Liver (tissue), 3 donors: ENCODE measurements at regions not wholly inside any gene's neighbourhood (a gene's known extent, or its start where the extent isn't known, plus 50 kb on each side); places are given as distances from the start of the nearest gene placed in this dataset.

ENCODE experiments used
- EGR1 ChIP-seq, 2 donors: IDR thresholded peaks; 2 replicates each; pipeline ENCODE4 v1.6.1; 2016 to 2018; ENCODE audit warnings: antibody characterized with exemption in 2 of 2, low read depth in 2 of 2
- RAD21 ChIP-seq, 2 donors: IDR thresholded peaks; 2 replicates each; pipeline ENCODE4 v1.6.1; 2016; ENCODE audit warnings: antibody characterized with exemption in 2 of 2, mild to moderate bottlenecking in 2 of 2
- RXRA ChIP-seq, 2 donors: IDR thresholded peaks; 2 replicates each; pipeline ENCODE4 v1.6.1; 2017 to 2018; ENCODE audit warnings: antibody characterized with exemption in 2 of 2, mild to moderate bottlenecking in 1 of 2
- TAF1 ChIP-seq: conservative IDR thresholded peaks from 2 replicates; pipeline ENCODE4 v1.6.1; 2016; ENCODE audit warnings: antibody characterized with exemption, mild to moderate bottlenecking
- TF ChIP-seq, protein P1 (sequence below): fragments of 150-350 bp; IDR thresholded peaks from 2 replicates; pipeline ENCODE4 v1.5.1; 2017; ENCODE audit warnings: improper control_type of control experiment, low read depth, low read length; ENCODE audit not compliant: missing input control
- donor health status: healthy.
- donor health status: healthy.

DNA sequence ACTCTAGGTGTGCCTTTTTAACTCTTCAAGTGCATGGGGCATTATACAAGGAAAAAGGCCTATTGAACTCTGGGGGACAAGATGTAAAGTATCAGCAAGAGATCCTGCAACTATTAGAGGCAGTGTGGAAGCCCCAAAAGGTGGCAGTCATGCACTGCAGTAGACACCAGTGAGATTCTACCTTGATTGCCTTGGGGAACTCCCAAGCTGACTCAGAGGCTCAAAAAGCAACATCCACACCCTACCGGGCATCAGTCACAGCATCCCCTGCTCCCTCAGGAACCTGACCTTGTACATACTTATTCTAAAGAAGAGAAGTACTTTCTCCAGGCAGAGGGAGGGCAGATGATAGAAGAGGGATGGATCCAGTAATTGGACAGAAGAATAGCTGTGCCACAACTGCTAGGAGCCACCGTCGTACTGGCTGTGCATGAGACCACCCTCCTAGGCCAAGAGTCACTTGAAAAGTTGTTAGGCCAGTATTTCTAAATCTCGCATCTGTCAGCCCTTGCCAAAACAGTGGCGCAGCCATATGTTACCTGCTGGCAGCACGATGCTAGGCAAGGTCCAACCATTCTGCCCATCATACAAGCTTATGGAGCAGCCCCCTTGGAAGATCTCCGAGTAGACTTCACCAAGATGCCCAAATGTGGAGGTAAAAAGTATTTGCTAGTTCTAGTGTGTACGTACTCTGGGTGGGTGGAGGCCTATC lies 523.1 kb upstream of the FRG2C start:
- TF ChIP-seq EGR1 (IDR thresholded peaks at IDR 0.05; ENCODE audit: low read depth in 2 of 2) (no peak), TAF1 (no peak), RXRA (IDR thresholded peaks at IDR 0.05) (no peak), RAD21 (IDR thresholded peaks at IDR 0.05) (no peak)
- TF ChIP-seq, protein P1, sequence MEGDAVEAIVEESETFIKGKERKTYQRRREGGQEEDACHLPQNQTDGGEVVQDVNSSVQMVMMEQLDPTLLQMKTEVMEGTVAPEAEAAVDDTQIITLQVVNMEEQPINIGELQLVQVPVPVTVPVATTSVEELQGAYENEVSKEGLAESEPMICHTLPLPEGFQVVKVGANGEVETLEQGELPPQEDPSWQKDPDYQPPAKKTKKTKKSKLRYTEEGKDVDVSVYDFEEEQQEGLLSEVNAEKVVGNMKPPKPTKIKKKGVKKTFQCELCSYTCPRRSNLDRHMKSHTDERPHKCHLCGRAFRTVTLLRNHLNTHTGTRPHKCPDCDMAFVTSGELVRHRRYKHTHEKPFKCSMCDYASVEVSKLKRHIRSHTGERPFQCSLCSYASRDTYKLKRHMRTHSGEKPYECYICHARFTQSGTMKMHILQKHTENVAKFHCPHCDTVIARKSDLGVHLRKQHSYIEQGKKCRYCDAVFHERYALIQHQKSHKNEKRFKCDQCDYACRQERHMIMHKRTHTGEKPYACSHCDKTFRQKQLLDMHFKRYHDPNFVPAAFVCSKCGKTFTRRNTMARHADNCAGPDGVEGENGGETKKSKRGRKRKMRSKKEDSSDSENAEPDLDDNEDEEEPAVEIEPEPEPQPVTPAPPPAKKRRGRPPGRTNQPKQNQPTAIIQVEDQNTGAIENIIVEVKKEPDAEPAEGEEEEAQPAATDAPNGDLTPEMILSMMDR, result no peak
